HUES48 (cell line): ENCODE measurements at regions not wholly inside any gene's neighbourhood (a gene's known extent, or its start where the extent isn't known, plus 50 kb on each side); places are given as distances from the start of the nearest gene placed in this dataset.
A peak's percentile ranks its signal among the peaks of the same experiment; 100 is the strongest.
"Not testable (repeated sequence)": the region's sequence is repeated elsewhere in the genome, so short reads cannot be mapped to it uniquely, and the experiment has no call there.

ENCODE experiments used
- H3K27ac ChIP-seq: one replicate; pipeline ENCODE4 v1.7.0; 2013; ENCODE audit warnings: low read depth, low read length, inconsistent platforms
- H3K27me3 ChIP-seq: 2 replicates; pipeline ENCODE4 v1.6.1; 2013; ENCODE audit warnings: mild to moderate bottlenecking, low read length; ENCODE audit not compliant: control insufficient read depth, insufficient read depth
- H3K36me3 ChIP-seq: 2 replicates; pipeline ENCODE4 v1.6.1; 2013; ENCODE audit warnings: low read length; ENCODE audit not compliant: control insufficient read depth, insufficient read depth
- H3K4me1 ChIP-seq: 2 replicates; pipeline ENCODE4 v1.6.1; 2013; ENCODE audit warnings: mild to moderate bottlenecking, low read length; ENCODE audit not compliant: control insufficient read depth, insufficient read depth
- H3K4me3 ChIP-seq: 2 replicates; pipeline ENCODE4 v1.5.1; 2013; ENCODE audit warnings: mild to moderate bottlenecking, low read depth, low read length
- H3K9ac ChIP-seq: 2 replicates; pipeline ENCODE4 v1.6.1; 2013; ENCODE audit warnings: mild to moderate bottlenecking, low read depth, low read length, moderate library complexity
- H3K9me3 ChIP-seq: 2 replicates; pipeline ENCODE4 v1.6.1; 2013; ENCODE audit warnings: low read length; ENCODE audit not compliant: control insufficient read depth, insufficient read depth

DNA sequence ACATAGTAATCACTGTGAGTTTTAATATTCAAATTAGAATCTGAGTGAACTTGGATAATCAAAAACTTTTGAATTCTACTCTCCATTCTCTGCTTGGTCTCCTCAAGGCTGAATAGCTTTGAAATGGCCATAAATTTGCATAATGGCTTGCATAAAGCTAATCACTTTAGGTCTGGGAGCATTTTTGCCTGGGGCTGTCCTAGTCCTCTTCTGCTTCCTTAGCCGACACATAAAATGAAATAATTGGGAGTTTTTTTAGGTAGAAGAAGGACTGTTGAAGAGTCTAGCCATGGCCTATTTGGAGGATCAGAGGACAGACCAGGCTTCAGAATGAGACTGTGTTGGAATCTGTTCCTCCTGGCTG, 91.4 kb upstream of the EEF2KMT start:
- Histone ChIP-seq H3K36me3 (no peaks in the 10 kb centered on the region), H3K4me3 (no peak overlapping the region), H3K4me1 (peaks cover 18% of the 10 kb centered on the region), H3K9ac (no peak overlapping the region), H3K9me3 (peaks cover 6% of the 10 kb centered on the region), H3K27me3 (no peaks in the 10 kb centered on the region), H3K27ac (no peak overlapping the region)

DNA sequence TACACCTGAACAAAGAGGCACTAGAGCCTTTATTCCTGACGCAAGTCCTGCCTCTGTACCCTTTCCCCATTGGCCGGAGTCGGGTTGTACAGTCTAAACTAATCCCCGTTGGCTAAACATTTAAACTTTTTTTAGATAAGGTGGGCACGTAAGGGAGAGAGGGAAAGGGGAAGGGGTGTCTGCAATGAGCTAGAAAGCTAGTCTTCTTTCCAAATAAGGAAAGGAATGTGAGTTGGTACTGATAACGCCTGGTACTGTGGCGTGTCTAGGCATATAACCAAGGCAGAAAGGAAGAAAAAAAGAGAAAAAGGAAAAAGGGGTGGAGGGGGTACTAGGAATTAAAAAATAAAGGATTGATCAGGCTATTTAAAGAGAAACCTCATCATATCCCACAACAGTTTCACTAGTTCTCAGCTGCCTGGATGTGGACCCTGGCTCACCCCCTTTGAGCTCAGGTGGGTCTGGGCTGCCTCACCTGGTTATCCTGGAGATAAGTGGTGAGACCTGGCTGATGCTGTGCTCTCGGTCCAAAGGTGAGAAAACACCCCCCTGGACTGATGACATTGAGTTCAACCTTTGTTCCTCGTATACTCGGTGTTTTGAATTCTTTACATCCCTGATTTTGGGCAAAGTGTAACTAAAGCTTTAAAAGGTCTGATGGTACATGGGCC, 90.9 kb upstream of the EEF2KMT start:
- H3K4me3 ChIP-seq: no peak overlapping the region
- H3K9ac ChIP-seq: peak overlapping the region; percentile 17; the same call in 1 of the 2 replicates
- no peaks in the 10 kb centered on the region for H3K36me3 ChIP-seq
- peak overlapping the region; percentile 47 for H3K27ac ChIP-seq
- H3K27me3 ChIP-seq: no peaks in the 10 kb centered on the region
- H3K4me1 ChIP-seq: peaks cover 18% of the 10 kb centered on the region
- H3K9me3 ChIP-seq: peaks cover 6% of the 10 kb centered on the region

GRCh38 chr16:5187402-5187952, 89.9 kb upstream of the EEF2KMT start:
- Histone ChIP-seq H3K4me1 (peaks cover 18% of the 10 kb centered on the region), H3K4me3 (no peak overlapping the region), H3K27me3 (no peaks in the 10 kb centered on the region), H3K27ac (no peak overlapping the region), H3K9me3 (peaks cover 6% of the 10 kb centered on the region), H3K9ac (no peak overlapping the region), H3K36me3 (no peaks in the 10 kb centered on the region)

GRCh38 chr16:5186381-5186903, 88.8 kb upstream of the EEF2KMT start:
- Histone ChIP-seq H3K4me1 (peaks cover 18% of the 10 kb centered on the region), H3K36me3 (no peaks in the 10 kb centered on the region), H3K9me3 (peaks cover 6% of the 10 kb centered on the region), H3K4me3 (no peak overlapping the region), H3K27ac (no peak overlapping the region), H3K9ac (no peak overlapping the region), H3K27me3 (no peaks in the 10 kb centered on the region)

GRCh38 chr16:5176505-5176904, 78.9 kb upstream of the EEF2KMT start:
- Histone ChIP-seq H3K36me3 (no peaks in the 10 kb centered on the region), H3K4me1 (no peaks in the 10 kb centered on the region), H3K9me3 (peaks cover 6% of the 10 kb centered on the region; the same call in 1 of the 2 replicates), H3K27me3 (no peaks in the 10 kb centered on the region), H3K27ac (no peak overlapping the region), H3K9ac (no peak overlapping the region), H3K4me3 (no peak overlapping the region)

DNA sequence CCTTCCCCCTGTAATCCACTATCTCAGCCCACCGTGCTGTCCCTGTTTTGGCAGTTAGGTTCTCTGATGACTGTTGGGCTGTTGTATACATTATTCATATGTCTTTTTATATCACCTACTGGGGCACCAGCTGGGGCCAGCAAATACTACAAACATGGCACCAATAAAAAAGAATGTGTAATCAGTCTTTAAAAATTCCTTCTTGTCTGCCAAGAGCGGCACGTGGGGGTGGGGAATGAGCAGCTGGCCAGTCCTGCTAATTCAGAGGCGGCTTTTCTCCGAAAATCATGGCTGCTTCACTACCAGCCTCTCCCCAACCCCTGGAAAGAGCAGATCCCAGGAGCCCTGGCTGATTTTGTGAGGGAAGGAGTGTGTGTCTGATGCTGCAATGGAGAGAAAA, 77.7 kb upstream of the EEF2KMT start:
- H3K9ac ChIP-seq: no peak overlapping the region
- no peaks in the 10 kb centered on the region for H3K4me1 ChIP-seq
- H3K4me3 ChIP-seq: no peak overlapping the region
- no peak overlapping the region for H3K27ac ChIP-seq
- H3K36me3 ChIP-seq: no peaks in the 10 kb centered on the region
- no peaks in the 10 kb centered on the region for H3K27me3 ChIP-seq
- H3K9me3 ChIP-seq: peaks cover 6% of the 10 kb centered on the region; the same call in 1 of the 2 replicates

- Histone ChIP-seq H3K27me3 (no peaks in the 10 kb centered on the region), H3K9me3 (no peaks in the 10 kb centered on the region; the same call in 1 of the 2 replicates), H3K4me1 (peaks cover 18% of the 10 kb centered on the region), H3K27ac (no peak overlapping the region), H3K4me3 (no peak overlapping the region), H3K36me3 (no peaks in the 10 kb centered on the region), H3K9ac (no peak overlapping the region)
These were observed 68.9 kb upstream of the EEF2KMT start for GRCh38 chr16:5166486-5166885.

- H3K36me3 ChIP-seq, H3K27me3 ChIP-seq, H3K9me3 ChIP-seq, H3K4me3 ChIP-seq, H3K27ac ChIP-seq, H3K9ac ChIP-seq: not testable (repeated sequence)
- peaks cover 18% of the 10 kb centered on the region for H3K4me1 ChIP-seq
These were observed 67.8 kb upstream of the EEF2KMT start for GRCh38 chr16:5165429-5165828.

DNA sequence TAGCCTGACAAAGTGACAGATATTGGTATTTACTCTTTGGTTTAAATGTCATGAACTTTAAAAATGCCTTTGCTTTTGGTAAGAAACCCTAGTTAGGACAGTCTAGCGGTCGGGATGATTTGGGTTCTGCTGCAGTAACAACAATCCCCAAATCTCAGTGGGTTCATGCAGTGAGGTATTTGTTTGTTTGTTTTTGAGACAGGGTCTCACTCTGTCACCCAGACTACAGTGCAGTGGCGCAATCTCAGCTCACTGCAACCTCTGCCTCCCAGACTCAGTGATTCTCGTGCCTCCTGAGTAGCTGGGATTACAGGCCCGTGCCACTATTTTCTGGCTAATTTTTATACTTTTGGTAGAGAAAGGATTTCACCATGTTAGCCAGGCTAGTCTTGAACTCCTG, 65.2 kb upstream of the EEF2KMT start:
- not testable (repeated sequence) for H3K4me3 ChIP-seq, H3K27me3 ChIP-seq

DNA sequence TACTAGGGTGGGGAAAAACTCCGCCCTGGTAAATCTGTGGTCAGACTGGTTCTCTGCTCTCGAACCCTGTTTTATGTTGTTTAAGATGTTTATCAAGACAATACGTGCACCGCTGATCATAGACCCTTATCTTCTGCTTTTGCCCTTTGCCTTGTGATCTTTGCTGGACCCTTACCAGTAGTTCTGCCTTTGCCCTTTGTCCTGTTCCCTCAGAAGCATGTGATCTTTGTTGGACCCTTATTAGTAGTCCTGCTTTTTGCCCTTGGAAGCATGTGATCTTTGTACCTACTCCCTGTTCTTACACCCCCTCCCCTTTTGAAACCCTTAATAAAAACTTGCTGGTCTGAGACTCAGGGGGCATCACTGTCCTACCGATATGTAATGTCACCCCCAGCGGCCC, 64.3 kb upstream of the EEF2KMT start:
- not testable (repeated sequence) for H3K4me3 ChIP-seq, H3K4me1 ChIP-seq, H3K27ac ChIP-seq, H3K36me3 ChIP-seq, H3K9ac ChIP-seq, H3K9me3 ChIP-seq, H3K27me3 ChIP-seq

More for the DNA sequence above, 65.2 kb upstream of the EEF2KMT start:
- not testable (repeated sequence) for H3K9me3 ChIP-seq, H3K9ac ChIP-seq, H3K27ac ChIP-seq, H3K36me3 ChIP-seq
- peaks cover 15% of the 10 kb centered on the region for H3K4me1 ChIP-seq

- H3K27ac ChIP-seq, H3K4me3 ChIP-seq, H3K9me3 ChIP-seq, H3K27me3 ChIP-seq, H3K9ac ChIP-seq, H3K36me3 ChIP-seq, H3K4me1 ChIP-seq: not testable (repeated sequence)
These were observed 62.4 kb upstream of the EEF2KMT start for GRCh38 chr16:5160010-5160409.
